ENCODE measurements at regions not wholly inside any gene's neighbourhood (a gene's known extent, or its start where the extent isn't known, plus 50 kb on each side); places are given as distances from the start of the nearest gene placed in this dataset.

DNA sequence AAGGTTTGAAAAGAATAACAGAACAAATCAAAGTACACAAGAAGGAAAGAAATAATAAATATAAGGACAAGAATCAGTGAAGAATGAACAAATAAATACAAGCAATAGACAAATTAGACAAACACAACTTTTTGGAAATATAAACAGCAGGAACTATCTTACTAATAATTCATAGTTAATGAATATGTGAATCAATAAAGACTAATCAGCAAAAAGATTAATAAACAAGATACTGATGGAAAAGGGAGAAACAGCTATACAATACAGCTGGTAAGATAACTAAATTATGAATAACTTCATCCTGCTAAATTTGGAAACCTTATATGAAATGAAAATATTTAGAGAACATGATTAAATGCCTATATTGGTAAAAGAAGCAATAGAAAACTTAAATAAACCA lies 193.6 kb upstream of the SPRED2 start:
- H3K79me2 ChIP-seq (ENCODE audit: insufficient read depth, low read length) = no peaks in the 10 kb centered on the region
- H3K4me1 ChIP-seq (ENCODE audit: control insufficient read depth in 1 of 2, insufficient read depth in 2 of 2, low read length in 2 of 2) = peaks cover 0 to 5% of the 10 kb centered on the region in 2 donors
- no peak for DNase-seq
- H3K9me3 ChIP-seq (replicated peaks in 1 of 2; ENCODE audit: control insufficient read depth in 1 of 2, insufficient read depth in 1 of 2, low read length in 2 of 2) = no peaks in the 10 kb centered on the region
- no peak overlapping the region for H2AFZ ChIP-seq (ENCODE audit: insufficient read depth, low read depth, low read length, poor library complexity, severe bottlenecking)
- no peak overlapping the region for H3K9ac ChIP-seq (ENCODE audit: insufficient read depth, low read length, poor library complexity, severe bottlenecking)
- Mint-ChIP-seq H3K9me3 (no peaks in the 10 kb centered on the region), H3K4me1 (peaks cover 9% of the 10 kb centered on the region), H3K36me3 (no peaks in the 10 kb centered on the region), H3K27ac (no peak overlapping the region), H3K27me3 (ENCODE audit: low read depth in 3 of 3) (peaks cover 3 to 14% (median 9%) of the 10 kb centered on the region in 3 donors), H3K4me3 (no peak overlapping the region)
- no peaks in the 10 kb centered on the region for H3K27me3 ChIP-seq (ENCODE audit: control insufficient read depth in 2 of 2, insufficient read depth in 2 of 2, low read length in 2 of 2)
- H3K27ac ChIP-seq (ENCODE audit: low read depth in 1 of 2, low read length in 2 of 2) = no peak overlapping the region
- no peaks in the 10 kb centered on the region for H3K36me3 ChIP-seq (replicated peaks in 1 of 2; ENCODE audit: control insufficient read depth in 1 of 2, insufficient read depth in 2 of 2, low read length in 2 of 2)
- no peak overlapping the region for H3K4me3 ChIP-seq (replicated peaks in 1 of 3; ENCODE audit: low read depth in 2 of 3, low read length in 3 of 3)
- H4K20me1 ChIP-seq (ENCODE audit: insufficient read depth, low read length) = no peaks in the 10 kb centered on the region
- H3K4me2 ChIP-seq (replicated peaks; ENCODE audit: extremely low read depth, low read length, poor library complexity, severe bottlenecking) = no peak overlapping the region
- TF ChIP-seq, protein P1, sequence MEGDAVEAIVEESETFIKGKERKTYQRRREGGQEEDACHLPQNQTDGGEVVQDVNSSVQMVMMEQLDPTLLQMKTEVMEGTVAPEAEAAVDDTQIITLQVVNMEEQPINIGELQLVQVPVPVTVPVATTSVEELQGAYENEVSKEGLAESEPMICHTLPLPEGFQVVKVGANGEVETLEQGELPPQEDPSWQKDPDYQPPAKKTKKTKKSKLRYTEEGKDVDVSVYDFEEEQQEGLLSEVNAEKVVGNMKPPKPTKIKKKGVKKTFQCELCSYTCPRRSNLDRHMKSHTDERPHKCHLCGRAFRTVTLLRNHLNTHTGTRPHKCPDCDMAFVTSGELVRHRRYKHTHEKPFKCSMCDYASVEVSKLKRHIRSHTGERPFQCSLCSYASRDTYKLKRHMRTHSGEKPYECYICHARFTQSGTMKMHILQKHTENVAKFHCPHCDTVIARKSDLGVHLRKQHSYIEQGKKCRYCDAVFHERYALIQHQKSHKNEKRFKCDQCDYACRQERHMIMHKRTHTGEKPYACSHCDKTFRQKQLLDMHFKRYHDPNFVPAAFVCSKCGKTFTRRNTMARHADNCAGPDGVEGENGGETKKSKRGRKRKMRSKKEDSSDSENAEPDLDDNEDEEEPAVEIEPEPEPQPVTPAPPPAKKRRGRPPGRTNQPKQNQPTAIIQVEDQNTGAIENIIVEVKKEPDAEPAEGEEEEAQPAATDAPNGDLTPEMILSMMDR (IDR thresholded peaks at IDR 0.05) = no peak
- intact Hi-C loops (cut with micrococcal nuclease) = no loop called here

DNA sequence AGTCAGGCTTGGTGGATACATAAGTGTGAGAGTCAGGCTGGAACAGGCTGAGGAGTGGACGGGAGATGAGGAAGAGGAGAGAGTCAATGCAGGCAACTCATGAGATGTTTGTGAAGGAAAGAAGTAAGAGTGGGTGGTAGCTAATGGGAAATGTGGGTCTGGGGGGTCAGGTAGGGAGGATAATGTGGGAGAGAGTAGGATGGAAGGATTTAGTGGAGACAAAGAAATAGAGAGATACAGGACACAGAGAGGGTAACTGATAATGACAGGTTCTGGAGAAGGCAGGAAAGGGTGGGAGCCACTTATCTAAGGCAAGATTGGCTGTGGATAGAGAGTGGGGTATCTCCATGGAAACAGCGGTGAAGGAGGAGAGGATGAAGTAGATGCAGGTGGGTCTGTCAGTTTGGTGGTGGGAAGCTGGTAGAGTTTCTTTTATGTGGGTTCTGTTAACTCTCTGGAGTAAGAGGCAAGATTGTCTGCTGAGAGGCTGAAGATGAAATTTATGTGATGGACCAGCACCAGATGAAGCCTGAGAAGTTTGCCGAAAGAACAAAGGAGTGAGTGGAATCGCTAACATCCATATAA lies 190.6 kb upstream of the SPRED2 start:
- H3K9me3 ChIP-seq (replicated peaks in 1 of 2; ENCODE audit: control insufficient read depth in 1 of 2, insufficient read depth in 1 of 2, low read length in 2 of 2) = no peaks in the 10 kb centered on the region
- H3K79me2 ChIP-seq (ENCODE audit: insufficient read depth, low read length) = no peaks in the 10 kb centered on the region
- Mint-ChIP-seq H3K9me3 (peaks cover 0 to 1% (median 0%) of the 10 kb centered on the region in 7 donors), H3K27me3 (ENCODE audit: low read depth in 3 of 3) (peaks cover 2 to 10% (median 9%) of the 10 kb centered on the region in 3 donors), H3K36me3 (no peaks in the 10 kb centered on the region), H3K4me3 (no peak overlapping the region), H3K27ac (no peak overlapping the region), H3K4me1 (peaks cover 4% of the 10 kb centered on the region)
- no peaks in the 10 kb centered on the region for H4K20me1 ChIP-seq (ENCODE audit: insufficient read depth, low read length)
- whole genome bisulfite sequencing (ENCODE audit: insufficient coverage) = 97% methylated on average over 2 of the region's 4 CpGs
- no peak overlapping the region for H3K4me2 ChIP-seq (replicated peaks; ENCODE audit: extremely low read depth, low read length, poor library complexity, severe bottlenecking)
- no peak overlapping the region for H2AFZ ChIP-seq (ENCODE audit: insufficient read depth, low read depth, low read length, poor library complexity, severe bottlenecking)
- no peaks in the 10 kb centered on the region for H3K4me1 ChIP-seq (ENCODE audit: control insufficient read depth in 1 of 2, insufficient read depth in 2 of 2, low read length in 2 of 2)
- no peak overlapping the region for H3K4me3 ChIP-seq (replicated peaks in 1 of 3; ENCODE audit: low read depth in 2 of 3, low read length in 3 of 3)
- DNase-seq = no peak
- no peak overlapping the region for H3K27ac ChIP-seq (ENCODE audit: low read depth in 1 of 2, low read length in 2 of 2)
- no peak overlapping the region for H3K9ac ChIP-seq (ENCODE audit: insufficient read depth, low read length, poor library complexity, severe bottlenecking)
- no peaks in the 10 kb centered on the region for H3K36me3 ChIP-seq (replicated peaks in 1 of 2; ENCODE audit: control insufficient read depth in 1 of 2, insufficient read depth in 2 of 2, low read length in 2 of 2)
- intact Hi-C loops (cut with micrococcal nuclease) = no loop called here
- no peaks in the 10 kb centered on the region for H3K27me3 ChIP-seq (ENCODE audit: control insufficient read depth in 2 of 2, insufficient read depth in 2 of 2, low read length in 2 of 2)
- TF ChIP-seq, protein P1 (IDR thresholded peaks at IDR 0.05) = no peak

All from CD14-positive monocyte (primary cell).